BJ (cell line): ENCODE measurements at regions not wholly inside any gene's neighbourhood (a gene's known extent, or its start where the extent isn't known, plus 50 kb on each side); places are given as distances from the start of the nearest gene placed in this dataset. TPM values are rescaled to one million over a fixed set of nuclear protein-coding genes. Genes with fewer than 3 reads are reported as not detected.
"Not testable (repeated sequence)": the region's sequence is repeated elsewhere in the genome, so short reads cannot be mapped to it uniquely, and the experiment has no call there.

Source experiments
- CTCF ChIA-PET: fragments of 350-600 bp; formaldehyde crosslinking; extraction: SDS; loops from one replicate; lab custom pipeline; 2021; ENCODE audit warnings: antibody characterized with exemption, inconsistent platforms; lab: Yijun Ruan, JAX
- POLR2A ChIA-PET: fragments of 300-600 bp; sonication (Branson Sonifier 250); formaldehyde crosslinking; extraction: SDS; loops from one replicate; lab custom pipeline; 2021; ENCODE audit warnings: antibody characterized with exemption; lab: Charles Lee
- DNase-seq: peaks from one replicate; pipeline ENCODE4 v3.0.0-alpha.2; 2011; ENCODE audit warnings: low read depth
- H3K27me3 ChIP-seq: 2 replicates; pipeline ENCODE4 v1.6.0; 2011; ENCODE audit warnings: low read length; ENCODE audit not compliant: control insufficient read depth, insufficient read depth
- H3K36me3 ChIP-seq: 2 replicates; pipeline ENCODE4 v1.5.1; 2011; ENCODE audit warnings: low read length; ENCODE audit not compliant: control insufficient read depth, insufficient read depth
- H3K4me3 ChIP-seq: 2 replicates; pipeline ENCODE4 v1.5.1; 2011; ENCODE audit warnings: low read depth, mild to moderate bottlenecking, control low read depth, low read length
- small RNA-seq: library from RNA; depleted of rRNA; stranded (forward); fragments of <200 nt; gene quantifications from one replicate; pipeline ENCODE3, GENCODE V24; 2012; ENCODE audit warnings: low replicate concordance, low read depth; ENCODE audit not compliant: insufficient read length
- TF ChIP-seq, protein P1 (sequence below): IDR thresholded peaks from 2 replicates; pipeline ENCODE4 v1.5.1; 2011; ENCODE audit warnings: low read depth, mild to moderate bottlenecking, control low read depth, inconsistent platforms, low read length, moderate library complexity; ENCODE audit not compliant: insufficient read depth

DNA sequence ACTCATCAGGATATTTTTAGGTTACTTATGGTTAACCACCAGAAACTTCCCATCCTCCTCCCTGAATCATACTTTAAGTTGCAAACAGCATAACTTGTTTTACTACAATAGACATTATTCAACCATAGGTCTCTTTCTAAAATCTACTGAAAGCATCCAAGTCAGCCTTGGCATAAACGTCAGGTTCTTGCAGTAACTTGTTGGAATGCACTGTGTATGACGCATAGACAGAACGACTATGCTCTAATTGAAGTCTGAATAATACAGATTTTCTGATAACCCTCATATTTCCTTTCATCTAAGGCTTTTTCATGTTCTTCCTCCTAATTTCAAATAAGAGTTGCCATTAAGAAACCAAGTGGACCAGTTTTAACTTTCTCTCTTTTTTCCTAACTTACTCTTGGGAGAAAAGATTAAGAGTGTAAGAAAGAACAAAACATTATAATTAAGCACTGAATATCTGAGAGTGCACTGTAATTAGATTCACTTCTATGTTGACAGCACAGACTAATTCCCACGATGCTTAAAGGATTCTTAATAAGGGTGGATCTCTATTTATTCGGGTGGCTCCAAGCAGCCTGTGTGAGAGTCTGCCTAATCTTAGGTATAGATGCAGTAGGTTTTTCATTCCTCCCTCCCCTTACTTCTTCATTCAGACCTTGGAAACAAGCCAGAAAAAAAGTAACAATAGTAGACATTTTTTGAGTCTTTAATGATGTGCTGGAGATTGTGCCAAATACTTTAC lies 1100.1 kb downstream of the EPHA3 start:
- DNase-seq, POLR2A ChIA-PET, H3K36me3 ChIP-seq, H3K4me3 ChIP-seq, CTCF ChIA-PET, H3K27me3 ChIP-seq: not testable (repeated sequence)

- Histone ChIP-seq H3K27me3 (no peaks in the 10 kb centered on the region), H3K36me3 (no peaks in the 10 kb centered on the region), H3K4me3 (no peak overlapping the region)
- DNase-seq = no peak
- TF ChIP-seq, protein P1, sequence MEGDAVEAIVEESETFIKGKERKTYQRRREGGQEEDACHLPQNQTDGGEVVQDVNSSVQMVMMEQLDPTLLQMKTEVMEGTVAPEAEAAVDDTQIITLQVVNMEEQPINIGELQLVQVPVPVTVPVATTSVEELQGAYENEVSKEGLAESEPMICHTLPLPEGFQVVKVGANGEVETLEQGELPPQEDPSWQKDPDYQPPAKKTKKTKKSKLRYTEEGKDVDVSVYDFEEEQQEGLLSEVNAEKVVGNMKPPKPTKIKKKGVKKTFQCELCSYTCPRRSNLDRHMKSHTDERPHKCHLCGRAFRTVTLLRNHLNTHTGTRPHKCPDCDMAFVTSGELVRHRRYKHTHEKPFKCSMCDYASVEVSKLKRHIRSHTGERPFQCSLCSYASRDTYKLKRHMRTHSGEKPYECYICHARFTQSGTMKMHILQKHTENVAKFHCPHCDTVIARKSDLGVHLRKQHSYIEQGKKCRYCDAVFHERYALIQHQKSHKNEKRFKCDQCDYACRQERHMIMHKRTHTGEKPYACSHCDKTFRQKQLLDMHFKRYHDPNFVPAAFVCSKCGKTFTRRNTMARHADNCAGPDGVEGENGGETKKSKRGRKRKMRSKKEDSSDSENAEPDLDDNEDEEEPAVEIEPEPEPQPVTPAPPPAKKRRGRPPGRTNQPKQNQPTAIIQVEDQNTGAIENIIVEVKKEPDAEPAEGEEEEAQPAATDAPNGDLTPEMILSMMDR = no peak
- ChIA-PET POLR2A (no interaction called here), CTCF (no interaction called here)
Measured at GRCh38 chr3:90221900-90222299, 1114.5 kb downstream of the EPHA3 start.

DNA sequence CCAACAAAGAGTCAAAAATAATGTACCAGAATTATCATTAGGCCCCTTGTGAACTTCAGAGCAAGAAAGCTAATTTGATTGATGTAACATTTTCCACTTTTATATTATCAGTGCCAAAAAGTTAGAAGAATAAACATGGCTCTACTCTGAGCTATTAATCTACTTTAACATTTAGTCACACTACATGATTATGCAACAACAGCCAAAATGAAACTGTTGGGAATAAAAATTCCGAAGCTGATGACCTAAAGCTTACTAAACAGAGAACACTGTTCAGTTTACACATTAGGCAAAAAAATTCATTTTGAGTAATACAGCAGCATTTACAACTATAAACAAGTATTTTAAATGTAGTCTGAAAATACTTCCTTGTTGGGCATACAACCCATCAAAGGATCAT lies 1134.1 kb downstream of the EPHA3 start:
- ChIA-PET POLR2A (no interaction called here), CTCF (no interaction called here)
- DNase-seq = no peak
- TF ChIP-seq, protein P1 = no peak
- H3K36me3 ChIP-seq = no peaks in the 10 kb centered on the region
- H3K4me3 ChIP-seq = no peak overlapping the region
- H3K27me3 ChIP-seq = no peaks in the 10 kb centered on the region

DNA sequence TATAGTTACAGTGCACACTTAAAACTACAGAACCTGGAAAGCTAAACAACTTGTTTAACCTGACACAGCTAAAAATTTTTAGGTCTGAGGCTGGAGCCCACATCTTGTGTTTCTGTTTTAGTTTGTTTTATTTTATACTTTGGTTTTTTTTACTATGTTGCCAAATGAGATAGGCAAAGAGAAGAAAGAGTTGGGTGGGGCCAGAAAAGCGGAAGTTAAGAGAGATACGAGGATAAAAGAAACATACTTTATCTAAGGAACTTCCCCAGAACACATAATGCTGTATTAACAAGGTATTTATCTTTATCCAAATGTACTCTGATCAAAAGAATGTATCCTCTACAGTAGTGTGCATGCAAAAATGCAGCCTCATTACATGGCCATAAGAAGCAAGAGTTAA lies 1145.7 kb downstream of the EPHA3 start:
- CTCF ChIA-PET = no interaction called here
- POLR2A ChIA-PET = no interaction called here
- TF ChIP-seq, protein P1 = no peak
- Histone ChIP-seq H3K4me3 (no peak overlapping the region), H3K36me3 (no peaks in the 10 kb centered on the region), H3K27me3 (no peaks in the 10 kb centered on the region)
- no peak for DNase-seq

DNA sequence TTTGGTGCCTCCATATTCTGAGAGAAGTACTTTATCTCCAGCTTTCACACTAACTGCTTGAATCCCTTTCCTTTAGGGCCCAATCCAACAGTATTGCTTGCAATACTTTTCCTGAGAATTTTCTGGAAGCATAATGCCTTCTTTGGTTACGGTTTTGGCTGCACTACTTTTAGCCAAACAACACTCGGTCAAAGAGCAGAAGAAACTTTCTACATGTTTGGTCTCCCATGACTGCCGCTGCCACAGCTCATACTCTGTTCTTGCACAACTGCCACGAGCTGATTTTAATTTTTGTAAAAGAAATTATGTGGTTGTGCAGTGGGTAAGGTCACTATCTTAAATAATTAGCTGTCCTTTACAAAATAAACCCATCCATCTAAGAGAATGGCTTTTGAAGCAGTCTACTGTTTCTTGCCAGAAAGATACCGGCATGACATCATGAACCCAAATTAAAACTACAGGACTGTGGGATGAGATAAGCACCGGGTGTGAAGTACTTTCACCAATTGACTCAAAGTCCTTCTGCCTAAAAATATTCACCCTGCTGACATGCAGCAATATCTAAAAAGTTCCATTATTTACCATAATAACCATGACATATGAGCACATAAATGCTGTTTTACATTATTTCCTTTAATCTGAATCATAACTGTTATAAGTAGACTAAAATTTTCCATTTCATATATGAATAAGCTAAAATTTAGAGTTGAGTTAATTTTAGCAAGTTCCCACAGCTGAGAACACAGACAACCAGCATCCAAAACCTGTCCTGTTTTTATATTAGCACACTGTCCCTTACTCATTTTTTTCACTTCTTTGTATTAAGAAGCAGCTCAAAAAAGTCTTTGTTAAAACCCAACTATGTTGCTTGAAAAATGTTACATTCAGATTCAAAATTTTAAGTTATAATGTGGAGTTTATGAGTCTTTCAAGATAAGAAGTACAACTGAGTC lies 1154.3 kb downstream of the EPHA3 start:
- H3K27me3 ChIP-seq = no peaks in the 10 kb centered on the region
- CTCF ChIA-PET = no interaction called here
- no peak for DNase-seq
- TF ChIP-seq, protein P1 = no peak
- no peaks in the 10 kb centered on the region for H3K36me3 ChIP-seq
- POLR2A ChIA-PET = no interaction called here
- no peak overlapping the region for H3K4me3 ChIP-seq

Small RNA genes in the stretch of these regions (small RNA-seq; reads per million reads assigned to genes)
- gene HSPE1P19 = not detected
- not detected for gene RF00012
- not detected for gene RNU6-712P
